Fibroblast of peridontal ligament (primary cell): ENCODE measurements at regions not wholly inside any gene's neighbourhood (a gene's known extent, or its start where the extent isn't known, plus 50 kb on each side); places are given as distances from the start of the nearest gene placed in this dataset.
"Not testable (repeated sequence)": the region's sequence is repeated elsewhere in the genome, so short reads cannot be mapped to it uniquely, and the experiment has no call there.

ENCODE experiments used
- DNase-seq: peaks from one replicate; pipeline ENCODE4 v3.0.0-alpha.2; 2010; ENCODE audit errors: extremely low read depth

GRCh38 chr20:23151885-23152284 is 65.8 kb upstream of the CD93 start:
- no peak for DNase-seq

GRCh38 chr20:23151008-23151703 is 65.0 kb upstream of the CD93 start:
- no peak for DNase-seq

- DNase-seq, result no peak
Measured at GRCh38 chr20:23150304-23151007, 64.3 kb upstream of the CD93 start.

GRCh38 chr20:23149623-23150279 is 63.6 kb upstream of the CD93 start:
- DNase-seq, result no peak

GRCh38 chr20:23148731-23149570 is 62.8 kb upstream of the CD93 start:
- no peak for DNase-seq

GRCh38 chr20:23147964-23148730 is 62.0 kb upstream of the CD93 start:
- peak; percentile 59 for DNase-seq

GRCh38 chr20:23147647-23147963 is 61.5 kb upstream of the CD93 start:
- no peak for DNase-seq

- DNase-seq, result no peak
Measured at GRCh38 chr20:23146857-23147637, 60.9 kb upstream of the CD93 start.

GRCh38 chr20:23146181-23146580 is 60.1 kb upstream of the CD93 start:
- no peak for DNase-seq

- peak; percentile 52 for DNase-seq
Measured at GRCh38 chr20:23145281-23145700, 59.2 kb upstream of the CD93 start.

GRCh38 chr20:23144856-23145255 is 58.7 kb upstream of the CD93 start:
- no peak for DNase-seq

GRCh38 chr20:23143986-23144690 is 58.0 kb upstream of the CD93 start:
- no peak for DNase-seq

- DNase-seq, result peak; percentile 73
Measured at GRCh38 chr20:23143098-23143497, 57.0 kb upstream of the CD93 start.

- DNase-seq, result no peak
Measured at GRCh38 chr20:23142162-23143050, 56.3 kb upstream of the CD93 start.

- no peak for DNase-seq
Measured at GRCh38 chr20:23141450-23142161, 55.5 kb upstream of the CD93 start.

GRCh38 chr20:23140991-23141390 is 54.9 kb upstream of the CD93 start:
- DNase-seq, result no peak

- not testable (repeated sequence) for DNase-seq
Measured at GRCh38 chr20:23139984-23140383, 53.9 kb upstream of the CD93 start.

- DNase-seq, result no peak
Measured at GRCh38 chr20:23139524-23139923, 53.4 kb upstream of the CD93 start.
